ENCODE measurements at regions not wholly inside any gene's neighbourhood (a gene's known extent, or its start where the extent isn't known, plus 50 kb on each side); places are given as distances from the start of the nearest gene placed in this dataset.

GRCh38 chr18:41665210-41665609 is 289.8 kb upstream of the PIK3C3 start:
- ATAC-seq, result no peak
- Mint-ChIP-seq H3K27ac (no peak overlapping the region), H3K4me1 (no peaks in the 10 kb centered on the region), H3K4me3 (no peak overlapping the region), H3K9me3 (no peaks in the 10 kb centered on the region), H3K27me3 (ENCODE audit: insufficient read depth, low read depth, poor library complexity) (peaks cover 2% of the 10 kb centered on the region), H3K36me3 (ENCODE audit: low read depth) (no peaks in the 10 kb centered on the region)
- DNase-seq (ENCODE audit: low spot score), result no peak
- no peaks in the 10 kb centered on the region for H3F3A ChIP-seq (replicated peaks; ENCODE audit: low read depth)
- H3K4me2 ChIP-seq, result no peak overlapping the region
- H3K36me3 ChIP-seq (ENCODE audit: insufficient read depth), result no peaks in the 10 kb centered on the region
- no peak overlapping the region for H3K27ac ChIP-seq (ENCODE audit: low read depth)
- TF ChIP-seq EZH2 (IDR thresholded peaks at IDR 0.05; ENCODE audit: low read depth, unreplicated experiment) (no peak), STAT1 (IDR thresholded peaks at IDR 0.05; ENCODE audit: unreplicated experiment) (no peak), ZNF331 (CRISPR knock-in tag; IDR thresholded peaks at IDR 0.05; ENCODE audit: low read depth) (no peak), CREB1 (CRISPR knock-in tag; IDR thresholded peaks at IDR 0.05; ENCODE audit: low read depth) (no peak), JUNB (IDR thresholded peaks at IDR 0.05; ENCODE audit: unreplicated experiment) (no peak), NANOG (IDR thresholded peaks at IDR 0.05; ENCODE audit: borderline replicate concordance) (no peak), POLR2AphosphoS5 (IDR thresholded peaks at IDR 0.05; ENCODE audit: low read depth) (no peak), EZH2phosphoT487 (IDR thresholded peaks at IDR 0.05; ENCODE audit: unreplicated experiment) (no peak), ZNF114 (CRISPR knock-in tag; IDR thresholded peaks at IDR 0.05) (no peak), ZNF462 (CRISPR knock-in tag; IDR thresholded peaks at IDR 0.05) (no peak)
- no peaks in the 10 kb centered on the region for H3K27me3 ChIP-seq (ENCODE audit: insufficient read depth)
- no peaks in the 10 kb centered on the region for H3K4me1 ChIP-seq (ENCODE audit: insufficient read depth)
- no peaks in the 10 kb centered on the region for H4K20me1 ChIP-seq (replicated peaks; ENCODE audit: insufficient read depth)
- no peak overlapping the region for H3K4me3 ChIP-seq
- H3K9me2 ChIP-seq (ENCODE audit: insufficient read depth), result no peaks in the 10 kb centered on the region
- no peaks in the 10 kb centered on the region for H3K79me2 ChIP-seq (replicated peaks; ENCODE audit: insufficient read depth)
- peak overlapping the region; percentile 47; the same call in 1 of the 2 replicates for H2AFZ ChIP-seq

Measured in GM23338 (cell line).